Panc1 (cell line): ENCODE measurements at regions not wholly inside any gene's neighbourhood (a gene's known extent, or its start where the extent isn't known, plus 50 kb on each side); places are given as distances from the start of the nearest gene placed in this dataset.

Source experiments
- CTCF ChIP-seq: fragments of 450-650 bp; IDR thresholded peaks from 2 replicates; pipeline ENCODE4 v1.5.1; 2017; ENCODE audit warnings: mild to moderate bottlenecking
- POLR2AphosphoS5 ChIP-seq: IDR thresholded peaks from 2 replicates; pipeline ENCODE4 v1.6.1; 2012; ENCODE audit warnings: mild to moderate bottlenecking, low read depth, low read length, moderate library complexity
- REST ChIP-seq, 2 experiments: IDR thresholded peaks; 2 replicates each; pipeline ENCODE4 v1.6.1; 2011 to 2012; ENCODE audit warnings: low read depth in 2 of 2, control low read depth in 1 of 2, low read length in 1 of 2, mild to moderate bottlenecking in 1 of 2, moderate library complexity in 1 of 2; ENCODE audit not compliant: insufficient read depth in 1 of 2
- TCF7L2 ChIP-seq: IDR thresholded peaks from 2 replicates; pipeline ENCODE4 v1.6.1; 2011; ENCODE audit warnings: mild to moderate bottlenecking, low read depth, low read length, inconsistent platforms

GRCh38 chr18:61736133-61736532 is 156.7 kb downstream of the RNF152 start:
- TF ChIP-seq TCF7L2 = no peak
- no peak for TF ChIP-seq CTCF
- TF ChIP-seq POLR2AphosphoS5 = no peak
- TF ChIP-seq REST (IDR thresholded peaks at IDR 0.05; ENCODE audit: insufficient read depth in 1 of 2, low read depth in 2 of 2, low read length in 1 of 2) = no peak
